GM19463 (cell line): ENCODE measurements at regions not wholly inside any gene's neighbourhood (a gene's known extent, or its start where the extent isn't known, plus 50 kb on each side); places are given as distances from the start of the nearest gene placed in this dataset.
"Not testable (repeated sequence)": the region's sequence is repeated elsewhere in the genome, so short reads cannot be mapped to it uniquely, and the experiment has no call there.

Experiments
- ATAC-seq: cut with Tn5 transposase; IDR thresholded peaks from one replicate; pipeline ENCODE4 v1.9.1; 2021; ENCODE audit warnings: mild to moderate bottlenecking, moderate library complexity; ENCODE audit not compliant: unreplicated experiment

- ATAC-seq = no peak
Observed at GRCh38 chr2:125576558-125576957, 1079.4 kb upstream of the GYPC start.

DNA sequence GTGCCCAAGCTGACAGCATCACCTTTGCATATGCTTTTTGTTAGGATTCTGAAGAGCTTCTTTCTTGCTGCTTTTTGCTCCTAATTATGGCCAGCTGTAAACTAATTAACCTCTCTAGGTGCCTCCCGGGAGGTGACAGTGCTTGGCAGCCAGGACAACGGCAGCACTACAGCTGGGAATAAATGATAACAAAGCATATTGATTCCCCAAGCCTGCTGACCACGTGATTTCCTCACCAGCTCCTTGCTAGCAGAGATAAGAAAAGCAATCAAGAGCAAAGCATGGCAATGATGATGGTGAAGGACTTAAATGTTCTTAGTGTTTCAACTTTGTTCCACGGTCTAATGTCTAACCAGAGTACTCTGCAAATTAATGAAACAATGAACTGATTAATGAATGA lies 1074.4 kb upstream of the GYPC start:
- ATAC-seq = no peak

- no peak for ATAC-seq
Observed at GRCh38 chr2:125582516-125582915, 1073.4 kb upstream of the GYPC start.

- no peak for ATAC-seq
Observed at GRCh38 chr2:125584732-125585131, 1071.2 kb upstream of the GYPC start.

- ATAC-seq = no peak
Observed at GRCh38 chr2:125588780-125589179, 1067.2 kb upstream of the GYPC start.

- ATAC-seq = no peak
Observed at GRCh38 chr2:125591954-125592353, 1064.0 kb upstream of the GYPC start.

DNA sequence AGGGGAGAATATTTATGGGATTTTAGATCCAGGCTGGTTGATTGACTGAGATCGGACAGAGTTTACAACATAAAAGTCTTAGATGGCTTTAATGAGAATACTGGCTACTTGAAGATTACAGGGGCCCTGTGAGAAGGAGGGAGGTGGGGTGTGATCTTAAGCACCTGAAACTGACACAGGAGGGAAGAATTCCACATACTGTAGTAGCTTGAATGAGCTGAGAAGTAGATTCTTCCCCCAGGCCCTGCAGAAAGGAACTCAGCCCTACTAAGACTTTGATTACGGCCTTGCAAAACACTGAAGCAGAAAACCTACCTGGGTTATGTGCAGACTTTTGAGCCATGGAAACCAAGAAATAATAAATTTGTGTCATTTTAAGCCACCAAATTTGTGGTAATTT lies 1062.9 kb upstream of the GYPC start:
- no peak for ATAC-seq

DNA sequence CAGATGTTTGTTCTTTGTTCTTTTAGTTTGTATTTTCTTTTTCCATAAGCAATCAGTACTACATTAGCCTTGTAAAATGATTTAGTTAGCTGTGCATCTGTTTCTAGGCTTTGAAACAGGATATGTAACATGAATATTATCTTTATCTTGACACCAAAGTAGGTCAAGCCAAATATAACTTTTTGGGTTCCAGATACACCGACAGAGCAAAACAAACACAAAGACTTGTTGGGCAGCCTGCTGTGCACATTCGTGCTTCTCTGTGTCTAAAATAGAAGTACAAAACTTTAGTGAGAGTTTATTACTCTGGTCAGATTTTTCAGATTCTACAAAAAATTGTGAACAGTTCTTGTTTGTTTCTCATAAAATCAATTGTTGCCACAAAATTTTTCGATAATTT lies 1059.3 kb upstream of the GYPC start:
- no peak for ATAC-seq

GRCh38 chr2:125615438-125615837 lies 1040.5 kb upstream of the GYPC start:
- ATAC-seq = no peak

DNA sequence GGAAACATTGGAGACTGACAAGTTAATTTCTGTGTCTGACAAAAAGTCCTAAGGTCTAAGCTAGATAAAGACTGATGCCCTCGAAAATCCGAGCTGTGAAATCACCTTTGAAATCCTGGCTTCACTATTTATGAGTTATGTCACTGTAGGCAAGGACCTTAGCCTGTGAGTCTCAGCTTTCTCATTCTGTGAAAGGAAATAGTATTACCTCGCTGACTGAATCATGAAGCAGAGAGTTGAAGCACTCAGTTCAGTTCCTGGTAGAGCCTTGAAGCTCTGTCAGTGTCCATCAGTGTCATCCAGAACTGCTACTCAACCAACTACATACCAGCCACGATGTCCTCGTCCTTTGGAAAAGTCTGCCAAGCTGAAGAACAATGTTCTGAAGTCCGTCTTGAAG lies 1025.6 kb upstream of the GYPC start:
- no peak for ATAC-seq

- no peak for ATAC-seq
Observed at GRCh38 chr2:125634662-125635061, 1021.3 kb upstream of the GYPC start.

DNA sequence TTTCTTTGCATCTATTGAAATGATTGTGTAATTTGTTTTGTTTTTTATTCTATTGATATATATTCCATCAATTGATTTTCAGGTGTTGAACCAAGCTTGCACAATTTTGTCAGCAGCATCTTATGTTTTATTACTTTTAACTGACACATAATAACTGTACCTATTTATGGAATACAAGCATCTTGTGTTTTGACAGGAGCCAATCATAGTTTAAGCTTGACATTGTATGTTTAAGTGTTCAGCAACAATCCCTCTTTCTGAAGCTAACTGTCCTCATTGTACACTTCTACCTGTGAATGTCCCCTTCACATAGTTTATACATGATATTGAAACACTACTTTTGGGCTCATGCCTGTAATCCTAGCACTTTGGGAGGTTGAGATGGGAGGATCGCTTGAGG lies 1017.6 kb upstream of the GYPC start:
- ATAC-seq = no peak

DNA sequence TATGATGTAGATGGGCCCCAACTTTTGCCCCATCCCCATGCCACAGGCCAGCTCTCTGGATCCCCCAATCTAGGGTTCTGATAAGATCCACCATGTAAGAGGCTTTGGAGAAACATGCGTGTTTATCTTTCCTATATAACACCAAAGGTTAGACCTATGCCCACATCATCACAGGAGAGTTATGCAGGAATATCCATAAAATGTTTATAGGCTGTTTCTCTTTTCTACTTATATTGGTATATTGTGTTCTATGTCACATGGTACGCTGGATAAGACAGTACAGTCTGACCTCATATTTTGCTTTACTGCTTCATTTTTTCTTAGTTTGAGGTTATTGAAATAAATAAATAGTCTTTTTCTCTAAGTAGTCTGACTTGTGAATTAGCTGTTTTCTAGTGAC lies 1013.9 kb upstream of the GYPC start:
- ATAC-seq = no peak

DNA sequence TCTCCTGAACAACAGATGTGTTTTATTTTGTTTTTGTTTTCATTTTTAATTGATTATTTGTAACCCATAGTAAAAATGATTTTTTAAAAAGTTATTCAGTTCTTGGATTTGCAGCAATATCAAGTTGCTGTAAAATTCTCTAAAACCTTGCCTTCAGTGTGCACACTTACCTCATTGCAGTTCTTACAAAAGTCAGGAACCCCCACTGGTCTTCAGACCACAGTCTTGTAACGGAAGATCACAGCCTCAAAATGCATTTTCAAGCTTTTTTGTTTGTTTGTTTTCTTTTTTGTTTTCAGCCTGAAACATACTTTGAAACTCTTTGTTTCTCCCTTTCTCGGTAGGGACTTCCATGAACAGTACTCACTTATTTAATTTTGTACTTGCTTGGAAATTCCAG lies 1012.8 kb upstream of the GYPC start:
- ATAC-seq = no peak

- no peak for ATAC-seq
Observed at GRCh38 chr2:125643585-125643984, 1012.4 kb upstream of the GYPC start.

GRCh38 chr2:125644257-125644656 lies 1011.7 kb upstream of the GYPC start:
- ATAC-seq = no peak

DNA sequence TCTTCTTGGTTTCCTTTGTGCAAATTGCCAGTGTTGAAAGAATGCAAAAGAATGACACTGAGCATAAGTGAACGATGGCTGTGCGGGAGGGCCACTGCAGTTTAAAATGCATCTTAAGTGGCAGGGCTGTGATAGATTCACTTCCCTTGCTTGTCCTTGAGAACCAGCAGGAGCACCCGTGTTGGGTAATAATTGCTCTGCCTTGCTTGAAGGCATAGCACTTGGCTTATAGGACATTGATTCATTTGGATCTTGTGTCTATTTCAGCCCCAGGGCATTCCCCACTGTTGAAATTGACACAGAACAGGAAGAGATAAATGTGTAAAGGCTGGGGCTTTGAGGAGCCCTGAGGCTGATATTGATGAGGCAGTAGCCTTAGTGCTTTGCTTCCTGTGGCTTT lies 1003.7 kb upstream of the GYPC start:
- ATAC-seq = no peak

GRCh38 chr2:125654226-125654625 lies 1001.7 kb upstream of the GYPC start:
- ATAC-seq = no peak

DNA sequence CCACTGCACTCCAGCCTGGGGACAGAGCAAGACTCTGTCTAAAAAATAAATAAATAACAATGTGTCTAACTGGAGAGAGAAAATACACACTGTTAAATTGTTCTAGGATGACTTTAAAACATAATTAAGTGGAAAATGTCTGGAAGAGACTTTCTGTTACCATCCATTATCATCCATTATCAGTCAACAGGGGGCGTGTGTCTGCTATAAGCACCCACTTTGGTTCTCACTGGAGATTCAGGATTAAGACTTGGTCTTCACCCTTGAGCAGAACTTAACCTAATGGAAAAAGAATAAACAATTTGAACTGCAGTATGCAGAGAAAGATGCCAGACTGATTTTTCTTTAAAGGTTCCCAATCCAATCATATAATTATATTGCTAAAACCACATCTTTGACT lies 999.8 kb upstream of the GYPC start:
- ATAC-seq = no peak

GRCh38 chr2:125658583-125658982 lies 997.4 kb upstream of the GYPC start:
- ATAC-seq = no peak

- ATAC-seq = not testable (repeated sequence)
Observed at GRCh38 chr2:125660369-125660768, 995.6 kb upstream of the GYPC start.

- ATAC-seq = no peak
Observed at GRCh38 chr2:125667630-125668029, 988.3 kb upstream of the GYPC start.

DNA sequence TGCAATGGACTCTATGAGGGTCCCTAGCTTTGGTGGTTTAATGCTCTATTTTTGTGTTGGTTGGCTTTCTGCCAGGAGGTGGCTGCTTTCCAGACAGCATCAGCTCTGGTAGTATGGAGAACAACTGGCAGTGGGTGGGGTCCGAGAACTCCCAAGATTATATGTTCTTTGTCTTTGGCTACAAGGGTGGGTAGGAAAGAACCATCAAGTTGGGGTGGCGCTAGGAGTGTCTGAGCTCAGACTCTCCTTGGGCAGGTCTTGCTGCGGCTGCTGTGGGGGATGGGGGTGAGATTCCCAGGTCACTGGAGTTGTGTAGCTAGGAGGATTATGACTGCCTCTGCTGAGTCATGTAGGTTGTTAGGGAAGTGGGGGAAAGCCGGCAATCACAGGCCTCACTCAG lies 976.1 kb upstream of the GYPC start:
- no peak for ATAC-seq

GRCh38 chr2:125680809-125681208 lies 975.1 kb upstream of the GYPC start:
- ATAC-seq = no peak
